H54 (cell line): ENCODE measurements at regions not wholly inside any gene's neighbourhood (a gene's known extent, or its start where the extent isn't known, plus 50 kb on each side); places are given as distances from the start of the nearest gene placed in this dataset.

Source experiments
- DNase-seq: peaks from one replicate; pipeline ENCODE4 v3.0.0; 2011; ENCODE audit warnings: low spot score, mixed read lengths; ENCODE audit not compliant: insufficient read length
- FAIRE-seq: peaks from 3 replicates; lab custom pipeline; 2011; peaks lifted over from hg19 to GRCh38; lab: Jason Lieb, UNC
- POLR2A ChIP-seq: IDR thresholded peaks from 2 replicates; pipeline ENCODE4 v1.6.1; 2011; ENCODE audit warnings: low read depth, mild to moderate bottlenecking, low read length

- no peak for TF ChIP-seq POLR2A
- DNase-seq: no peak
- FAIRE-seq: no peak
These were observed 57.0 kb upstream of the LMX1B start for GRCh38 chr9:126556560-126557250.

GRCh38 chr9:126558051-126558665, 55.6 kb upstream of the LMX1B start:
- FAIRE-seq (peak; percentile 82), DNase-seq (peak; percentile 90)
- TF ChIP-seq POLR2A: no peak

DNA sequence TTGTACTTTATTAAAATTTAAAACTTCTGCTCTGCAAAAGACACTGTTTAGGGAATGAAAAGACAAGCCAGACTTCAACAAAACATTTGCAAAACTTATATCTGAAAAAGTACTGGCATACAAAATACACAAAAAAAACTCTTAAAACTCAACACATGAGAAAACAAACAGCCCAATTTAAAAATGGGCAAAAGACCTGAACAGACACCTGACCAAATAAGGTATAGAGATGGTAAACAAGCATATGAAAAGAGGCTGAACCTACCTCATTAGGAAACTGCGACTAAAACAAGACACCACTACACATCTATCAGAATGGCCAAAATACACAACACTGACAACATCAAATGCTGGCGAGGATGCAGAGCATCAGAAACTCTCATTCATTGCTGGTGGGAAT, 54.4 kb upstream of the LMX1B start:
- TF ChIP-seq POLR2A: no peak
- FAIRE-seq (no peak), DNase-seq (no peak)

GRCh38 chr9:126561582-126561981, 52.1 kb upstream of the LMX1B start:
- TF ChIP-seq POLR2A: no peak
- FAIRE-seq (no peak), DNase-seq (no peak)

- no peak for TF ChIP-seq POLR2A
- no peak for FAIRE-seq
- no peak for DNase-seq
These were observed 50.2 kb upstream of the LMX1B start for GRCh38 chr9:126563556-126563955.
